ENCODE measurements at regions not wholly inside any gene's neighbourhood (a gene's known extent, or its start where the extent isn't known, plus 50 kb on each side); places are given as distances from the start of the nearest gene placed in this dataset.
"Not testable (repeated sequence)": the region's sequence is repeated elsewhere in the genome, so short reads cannot be mapped to it uniquely, and the experiment has no call there.

- H3K9me3 Mint-ChIP-seq, result no peaks in the 10 kb centered on the region
- no peaks in the 10 kb centered on the region for H3K36me3 Mint-ChIP-seq
- H3K4me1 Mint-ChIP-seq, result peaks cover 13% of the 10 kb centered on the region
- H3K27ac Mint-ChIP-seq, result no peak overlapping the region
- ATAC-seq, result no peak
- peaks cover 50% of the 10 kb centered on the region for H3K27me3 Mint-ChIP-seq
- H3K4me3 Mint-ChIP-seq, result no peak overlapping the region
Observed at GRCh38 chr20:50436696-50437095, 73.5 kb upstream of the PTPN1 start.

GRCh38 chr20:50438986-50439407 lies 71.2 kb upstream of the PTPN1 start:
- peak; percentile 35 for ATAC-seq
- Mint-ChIP-seq H3K9me3 (no peaks in the 10 kb centered on the region), H3K4me1 (peaks cover 14% of the 10 kb centered on the region), H3K4me3 (no peak overlapping the region), H3K27me3 (peaks cover 28% of the 10 kb centered on the region), H3K36me3 (no peaks in the 10 kb centered on the region), H3K27ac (peak overlapping the region; percentile 29)

DNA sequence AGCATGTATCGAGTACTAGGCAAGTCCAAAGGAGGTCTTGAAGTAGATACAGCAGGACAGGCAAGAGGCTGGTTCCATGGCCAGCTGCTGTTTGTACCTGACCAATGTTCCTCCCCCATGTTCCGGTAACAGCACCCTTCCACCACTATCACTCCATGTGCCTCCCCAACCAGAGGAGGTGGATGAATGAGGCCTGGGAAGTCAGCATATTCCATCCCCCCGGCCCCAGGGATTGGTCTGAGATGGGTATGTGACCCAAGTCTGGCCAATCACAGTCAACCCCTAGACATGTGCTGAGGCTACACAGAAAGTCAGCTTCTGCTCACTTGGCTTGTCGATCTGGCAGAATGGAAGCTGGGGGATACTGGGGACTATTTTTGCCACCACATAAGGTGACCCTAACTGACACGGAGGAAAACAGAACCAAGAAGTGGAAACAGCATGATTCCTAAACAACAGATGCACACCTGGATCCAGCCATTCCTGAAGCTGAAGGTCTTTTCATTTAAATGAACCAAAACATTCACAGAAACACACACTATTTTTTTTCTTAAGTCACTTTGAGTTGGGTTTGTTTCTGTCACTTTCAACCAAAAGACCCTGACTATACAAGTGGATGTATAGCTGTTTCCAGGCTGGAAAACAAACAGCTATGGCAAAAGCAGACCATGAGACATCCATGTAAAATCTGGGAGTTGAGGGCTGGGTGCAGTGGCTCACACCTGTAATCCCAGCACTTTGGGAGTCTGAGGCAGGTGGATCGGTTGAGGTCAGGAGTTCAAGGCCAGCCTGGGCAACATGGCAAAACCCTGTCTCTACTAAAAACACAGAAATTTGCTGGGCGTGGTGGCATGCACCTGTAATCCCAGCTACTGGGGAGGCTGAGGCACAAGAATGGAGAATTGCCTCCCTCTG lies 70.4 kb upstream of the PTPN1 start:
- Mint-ChIP-seq H3K9me3 (no peaks in the 10 kb centered on the region), H3K27me3 (peaks cover 20% of the 10 kb centered on the region)

DNA sequence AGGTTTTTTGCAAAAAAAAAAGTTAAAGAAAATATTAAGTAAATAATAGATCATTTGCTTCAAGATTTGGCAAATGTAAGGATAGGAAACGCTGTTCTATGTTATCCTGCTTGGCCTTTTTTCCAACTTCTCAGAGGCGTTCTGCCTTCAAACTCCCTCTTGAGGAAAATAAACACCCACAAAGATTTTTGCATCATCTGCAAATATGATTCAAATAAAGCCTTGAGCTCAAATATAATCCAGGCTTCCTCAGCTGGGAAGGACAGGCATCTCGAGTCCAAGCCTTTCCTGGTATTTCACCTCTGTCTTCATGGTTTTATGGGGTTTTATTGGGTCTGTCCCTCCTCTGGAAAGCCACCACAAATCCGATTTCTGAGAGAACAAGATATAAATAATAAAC lies 67.7 kb upstream of the PTPN1 start:
- H3K27me3 Mint-ChIP-seq, result peaks cover 24% of the 10 kb centered on the region
- H3K4me3 Mint-ChIP-seq, result no peak overlapping the region
- H3K27ac Mint-ChIP-seq, result no peak overlapping the region
- ATAC-seq, result no peak
- H3K9me3 Mint-ChIP-seq, result peaks cover 3% of the 10 kb centered on the region
- H3K4me1 Mint-ChIP-seq, result peaks cover 31% of the 10 kb centered on the region
- H3K36me3 Mint-ChIP-seq, result no peaks in the 10 kb centered on the region

More for the DNA sequence above, 70.4 kb upstream of the PTPN1 start:
- no peak for ATAC-seq
- H3K27ac Mint-ChIP-seq, result peak overlapping the region; percentile 66
- peaks cover 14% of the 10 kb centered on the region for H3K4me1 Mint-ChIP-seq
- no peak overlapping the region for H3K4me3 Mint-ChIP-seq
- H3K36me3 Mint-ChIP-seq, result no peaks in the 10 kb centered on the region

DNA sequence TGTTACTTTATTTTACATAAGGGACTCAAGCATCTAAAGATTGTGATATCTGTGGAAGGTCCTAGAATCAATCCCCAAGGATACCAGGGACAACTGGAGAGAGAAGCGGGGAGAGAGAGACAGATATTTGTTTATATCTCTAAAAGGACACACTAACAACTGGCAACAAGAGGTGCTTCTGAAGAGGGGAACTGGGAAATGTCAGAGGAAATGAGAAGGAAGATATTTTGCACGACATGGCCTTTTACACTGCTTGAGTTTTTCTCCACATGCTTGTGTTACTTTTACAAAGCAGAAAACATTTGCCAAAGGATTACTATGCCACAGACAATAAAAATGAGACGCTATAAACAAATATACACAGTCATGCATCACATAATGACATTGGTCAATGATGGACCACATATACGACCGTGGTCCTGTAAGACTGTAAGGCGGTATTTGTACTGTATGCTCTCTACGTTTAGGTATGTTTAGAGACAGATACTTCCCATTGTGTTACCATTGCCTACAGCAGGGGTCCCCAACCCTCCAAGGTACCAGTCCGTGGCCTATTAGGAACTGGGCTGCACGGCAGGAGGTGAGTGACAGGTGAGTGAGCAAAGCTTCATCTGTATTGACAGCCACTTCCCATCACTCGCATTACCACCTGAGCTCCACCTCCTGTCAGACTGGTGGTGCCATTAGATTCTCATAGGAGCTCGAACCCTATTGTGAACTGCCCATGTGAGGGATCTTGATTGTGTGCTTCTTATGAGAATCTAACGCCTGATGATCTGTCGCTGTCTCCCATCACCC lies 64.6 kb upstream of the PTPN1 start:
- Mint-ChIP-seq H3K4me1 (peaks cover 40% of the 10 kb centered on the region), H3K36me3 (no peaks in the 10 kb centered on the region), H3K27ac (peak overlapping the region; percentile 72), H3K9me3 (peaks cover 4% of the 10 kb centered on the region), H3K27me3 (peaks cover 45% of the 10 kb centered on the region), H3K4me3 (no peak overlapping the region)
- ATAC-seq, result peak; percentile 68

GRCh38 chr20:50446351-50447101 lies 63.7 kb upstream of the PTPN1 start:
- peaks cover 40% of the 10 kb centered on the region for H3K4me1 Mint-ChIP-seq
- no peak for ATAC-seq

GRCh38 chr20:50447102-50447804 lies 62.9 kb upstream of the PTPN1 start:
- H3K9me3 Mint-ChIP-seq, result peaks cover 4% of the 10 kb centered on the region
- peaks cover 62% of the 10 kb centered on the region for H3K27me3 Mint-ChIP-seq
- no peak overlapping the region for H3K4me3 Mint-ChIP-seq
- peak overlapping the region; percentile 72 for H3K27ac Mint-ChIP-seq
- peaks cover 44% of the 10 kb centered on the region for H3K4me1 Mint-ChIP-seq
- no peak for ATAC-seq
- H3K36me3 Mint-ChIP-seq, result no peaks in the 10 kb centered on the region

More at GRCh38 chr20:50446351-50447101, 63.7 kb upstream of the PTPN1 start:
- Mint-ChIP-seq H3K36me3 (no peaks in the 10 kb centered on the region), H3K27me3 (peaks cover 55% of the 10 kb centered on the region), H3K9me3 (peaks cover 4% of the 10 kb centered on the region), H3K4me3 (no peak overlapping the region), H3K27ac (peak overlapping the region; percentile 72)

GRCh38 chr20:50447817-50448216 lies 62.4 kb upstream of the PTPN1 start:
- Mint-ChIP-seq H3K4me1 (peaks cover 44% of the 10 kb centered on the region), H3K9me3 (peaks cover 4% of the 10 kb centered on the region), H3K36me3 (no peaks in the 10 kb centered on the region), H3K27ac (peak overlapping the region; percentile 72), H3K4me3 (no peak overlapping the region), H3K27me3 (peaks cover 62% of the 10 kb centered on the region)
- no peak for ATAC-seq

GRCh38 chr20:50448625-50449403 lies 61.4 kb upstream of the PTPN1 start:
- H3K9me3 Mint-ChIP-seq, H3K27ac Mint-ChIP-seq, ATAC-seq, H3K4me3 Mint-ChIP-seq, H3K36me3 Mint-ChIP-seq: not testable (repeated sequence)
- Mint-ChIP-seq H3K4me1 (peaks cover 44% of the 10 kb centered on the region), H3K27me3 (peaks cover 69% of the 10 kb centered on the region)

GRCh38 chr20:50449738-50450492 lies 60.3 kb upstream of the PTPN1 start:
- ATAC-seq, result peak; percentile 59
- peaks cover 44% of the 10 kb centered on the region for H3K4me1 Mint-ChIP-seq
- H3K4me3 Mint-ChIP-seq, result no peak overlapping the region
- peaks cover 77% of the 10 kb centered on the region for H3K27me3 Mint-ChIP-seq
- H3K27ac Mint-ChIP-seq, result peak overlapping the region; percentile 78
- H3K9me3 Mint-ChIP-seq, result peaks cover 4% of the 10 kb centered on the region
- no peaks in the 10 kb centered on the region for H3K36me3 Mint-ChIP-seq

GRCh38 chr20:50450493-50450826 lies 59.7 kb upstream of the PTPN1 start:
- Mint-ChIP-seq H3K36me3 (no peaks in the 10 kb centered on the region), H3K9me3 (peaks cover 4% of the 10 kb centered on the region), H3K27ac (peak overlapping the region; percentile 78), H3K4me1 (peaks cover 39% of the 10 kb centered on the region), H3K27me3 (peaks cover 83% of the 10 kb centered on the region), H3K4me3 (peak overlapping the region; percentile 55)
- no peak for ATAC-seq

DNA sequence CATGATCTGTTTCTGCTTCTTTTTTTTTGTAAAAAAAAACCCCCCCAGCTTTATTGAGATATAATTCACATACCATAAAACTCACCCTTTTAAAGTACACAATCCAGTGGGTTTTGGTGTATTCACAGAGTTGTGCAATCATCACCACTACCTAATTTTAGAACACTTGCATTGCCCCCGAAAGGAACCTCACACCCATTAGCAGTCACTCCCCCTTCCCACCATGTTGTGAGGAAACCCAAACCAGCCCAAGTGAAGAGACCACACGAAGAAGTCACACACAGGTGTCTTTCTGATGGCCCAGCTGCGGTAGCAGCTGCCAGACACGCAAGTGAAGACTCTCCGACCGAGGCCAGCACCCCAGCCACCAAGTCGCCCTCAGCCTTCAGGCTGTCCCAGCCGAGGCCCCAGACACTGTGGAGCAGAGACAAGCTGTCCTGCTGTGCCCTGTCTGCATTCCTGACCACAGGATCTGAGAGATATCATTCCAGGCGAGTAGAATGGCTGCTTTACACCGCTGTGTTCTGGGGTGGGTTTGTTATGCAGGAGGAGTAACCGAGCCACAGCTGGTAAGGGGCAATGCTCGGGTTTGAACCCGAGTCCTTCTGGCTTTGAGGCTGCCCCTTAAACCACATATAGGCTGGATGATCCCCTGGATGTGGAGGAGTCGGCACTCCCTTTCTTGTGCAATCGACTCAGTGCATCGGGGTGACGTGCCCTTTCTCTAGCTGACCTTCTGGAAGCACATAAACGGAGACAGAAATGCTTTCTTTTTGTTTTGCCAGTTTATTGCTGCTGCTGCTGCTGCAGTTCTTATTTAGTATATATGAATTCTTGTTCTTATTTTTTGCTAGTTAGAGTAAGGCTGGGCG lies 59.1 kb upstream of the PTPN1 start:
- ATAC-seq, result peak; percentile 92
- Mint-ChIP-seq H3K9me3 (peaks cover 4% of the 10 kb centered on the region), H3K27ac (peak overlapping the region; percentile 78), H3K36me3 (no peaks in the 10 kb centered on the region), H3K27me3 (peaks cover 88% of the 10 kb centered on the region), H3K4me1 (peaks cover 32% of the 10 kb centered on the region), H3K4me3 (peak overlapping the region; percentile 55)
